K562 (cell line): ENCODE measurements at regions not wholly inside any gene's neighbourhood (a gene's known extent, or its start where the extent isn't known, plus 50 kb on each side); places are given as distances from the start of the nearest gene placed in this dataset.

Source experiments
- ATAC-seq: fragments of 200-7000 bp; cut with Tn5 transposase; 3 replicates; pipeline ENCODE4 v1.9.1; 2020; ENCODE audit warnings: moderate library complexity
- BruUV-seq: library from RNA; stranded (reverse); fragments of 400-500 nt; replicated peaks from 2 replicates; lab custom pipeline; 2021; lab: Mats Ljungman, UMichigan
- CTCF ChIA-PET: fragments of 300-600 bp; formaldehyde crosslinking; extraction: SDS; loops from one replicate; lab custom pipeline; 2021; ENCODE audit warnings: low intra/inter-chr PET ratio; lab: Yijun Ruan, JAX
- POLR2A ChIA-PET: fragments of 300-600, 350-650 bp; sonication (Branson Sonifier 250); formaldehyde crosslinking; extraction: SDS; loops from one replicate; lab custom pipeline; 2021; ENCODE audit warnings: antibody characterized with exemption, inconsistent platforms; lab: Yijun Ruan, JAX
- DNase-seq, 4 experiments: peaks; one replicate each; pipeline versions ENCODE4 v3.0.0 to v3.0.0-alpha.2; 2011 to 2018; ENCODE audit warnings: low spot score in 3 of 4, mixed read lengths in 3 of 4; ENCODE audit errors: extremely low read depth in 1 of 4
- FAIRE-seq: peaks from 2 replicates; lab custom pipeline; 2011; peaks lifted over from hg19 to GRCh38; lab: Jason Lieb, UNC
- H2AFZ ChIP-seq: 2 replicates; pipeline ENCODE4 v1.6.0; 2011; ENCODE audit warnings: low read depth, low read length, control low read depth, inconsistent platforms
- H3K27ac ChIP-seq: fragments of 200-600 bp; 3 replicates; pipeline ENCODE4 v1.8.0; 2011; ENCODE audit warnings: low read depth, mild to moderate bottlenecking, control low read depth, inconsistent platforms, low read length, moderate library complexity, mixed read lengths; ENCODE audit errors: extremely low read depth
- H3K27me3 ChIP-seq, 2 experiments: fragments of 300-600 bp in 1 of 2; 2 replicates in 1 of 2; 3 replicates in 1 of 2; pipeline versions ENCODE4 v1.6.0 to v1.8.0; 2011; ENCODE audit warnings: inconsistent platforms in 2 of 2, low read length in 2 of 2, mild to moderate bottlenecking in 1 of 2, mixed read lengths in 1 of 2, moderate library complexity in 1 of 2; ENCODE audit not compliant: control insufficient read depth in 2 of 2, insufficient read depth in 2 of 2
- H3K36me3 ChIP-seq: fragments of 300-600 bp; 3 replicates; pipeline ENCODE4 v1.8.0; 2011; ENCODE audit warnings: mild to moderate bottlenecking, low read length, inconsistent platforms; ENCODE audit not compliant: control insufficient read depth, insufficient read depth
- H3K4me1 ChIP-seq, 2 experiments: fragments of 200-600 bp in 1 of 2; replicated peaks in 1 of 2; 2 replicates in 1 of 2; 3 replicates in 1 of 2; pipeline versions ENCODE4 v1.5.1 to v1.8.0; 2011; ENCODE audit warnings: inconsistent platforms in 2 of 2, low read length in 2 of 2, mild to moderate bottlenecking in 1 of 2, mixed read lengths in 1 of 2, moderate library complexity in 1 of 2; ENCODE audit not compliant: control insufficient read depth in 2 of 2, insufficient read depth in 2 of 2
- H3K4me2 ChIP-seq: 2 replicates; pipeline ENCODE4 v1.6.1; 2011; ENCODE audit warnings: low read length, control low read depth, inconsistent platforms, mixed read lengths; ENCODE audit not compliant: insufficient read depth
- H3K4me3 ChIP-seq: fragments of 200-600 bp; sonication (generic), shearing (Covaris generic); 2 replicates; pipeline ENCODE4 v1.5.1; 2016; ENCODE audit warnings: control low read depth, inconsistent platforms
- H3K79me2 ChIP-seq: fragments of 200-600 bp; 3 replicates; pipeline ENCODE4 v1.8.0; 2011; ENCODE audit warnings: low read length, inconsistent platforms; ENCODE audit not compliant: control insufficient read depth, insufficient read depth
- H3K9ac ChIP-seq, 2 experiments: 2 replicates each; pipeline versions ENCODE4 v1.6.0 to v1.6.1; 2011; ENCODE audit warnings: low read depth in 2 of 2, low read length in 2 of 2, control low read depth in 1 of 2, inconsistent platforms in 1 of 2, mild to moderate bottlenecking in 1 of 2, mixed read lengths in 1 of 2; ENCODE audit not compliant: insufficient read depth in 1 of 2
- H3K9me1 ChIP-seq: one replicate; pipeline ENCODE4 v1.6.0; 2011; ENCODE audit warnings: inconsistent platforms, mild to moderate bottlenecking, low read length, moderate library complexity; ENCODE audit not compliant: control insufficient read depth, insufficient read depth
- H3K9me3 ChIP-seq: replicated peaks from 2 replicates; pipeline ENCODE4 v1.5.1; 2011; ENCODE audit warnings: low read depth, low read length, inconsistent platforms; ENCODE audit not compliant: control insufficient read depth, insufficient read depth
- H4K20me1 ChIP-seq: replicated peaks from 2 replicates; pipeline ENCODE4 v1.6.1; 2011; ENCODE audit warnings: low read length, inconsistent platforms, mixed read lengths; ENCODE audit not compliant: control insufficient read depth, insufficient read depth
- C11orf30 ChIP-seq: fragments of 450-650 bp; IDR thresholded peaks from 2 replicates; pipeline ENCODE4 v1.6.1; 2016; ENCODE audit warnings: low read depth, mild to moderate bottlenecking
- CEBPG ChIP-seq, 3 experiments: fragments of 200-800 bp in 1 of 3; sonication (Bioruptor generic) in 1 of 3; sonication (generic) in 1 of 3; formaldehyde crosslinking in 1 of 3; IDR thresholded peaks in 2 of 3; conservative IDR thresholded peaks in 1 of 3; 2 replicates each; pipeline versions ENCODE4 v1.6.1 to v1.8.0; 2016 to 2022; ENCODE audit warnings: missing compliant biosample characterization in 2 of 3, missing genetic modification characterization in 2 of 3, mild to moderate bottlenecking in 1 of 3, missing genetic modification reagents in 1 of 3
- FOS ChIP-seq: IDR thresholded peaks from 3 replicates; pipeline ENCODE4 v1.6.1; 2011; ENCODE audit not compliant: insufficient read length; ENCODE audit errors: extremely low read depth
- KAT8 ChIP-seq: fragments of 450-650 bp; IDR thresholded peaks from 2 replicates; pipeline ENCODE4 v1.6.1; 2016; ENCODE audit warnings: low read depth, mild to moderate bottlenecking
- MAFF ChIP-seq: IDR thresholded peaks from 2 replicates; pipeline ENCODE4 v1.6.1; 2012; ENCODE audit warnings: low read length, improper control_type of control experiment
- MAFG ChIP-seq: fragments of 450-650 bp; conservative IDR thresholded peaks from 2 replicates; pipeline ENCODE4 v1.6.1; 2016; ENCODE audit warnings: missing genetic modification characterization, missing compliant biosample characterization
- NUFIP1 ChIP-seq: fragments of 450-650 bp; IDR thresholded peaks from 2 replicates; pipeline ENCODE4 v1.6.1; 2018; ENCODE audit not compliant: partially characterized antibody
- POLR2AphosphoS5 ChIP-seq: IDR thresholded peaks from 2 replicates; pipeline ENCODE4 v1.6.1; 2011; ENCODE audit warnings: mild to moderate bottlenecking, low read depth, low read length, moderate library complexity; ENCODE audit not compliant: control insufficient read depth, insufficient read depth
- RBM15 ChIP-seq: fragments of 200-400 bp; formaldehyde crosslinking; IDR thresholded peaks from 2 replicates; pipeline ENCODE4 v1.6.1; 2018; ENCODE audit warnings: mild to moderate bottlenecking, low read length, moderate library complexity; ENCODE audit not compliant: insufficient read depth
- ZNF589 ChIP-seq: fragments of 200-800 bp; sonication (Bioruptor generic); IDR thresholded peaks from 2 replicates; pipeline ENCODE4 v1.6.1; 2016; ENCODE audit warnings: low read depth, missing genetic modification characterization, missing compliant biosample characterization
- WGBS: fragments of 100-300 bp; shearing (Covaris generic); methylation state at CpG from one replicate; pipeline ENCODE4 v1.1.6; 2016; ENCODE audit warnings: low coverage, mixed read lengths; ENCODE audit not compliant: insufficient coverage; ENCODE audit errors: missing lambda C conversion rate; 5-methylcytosine and 5-hydroxymethylcytosine counted together
- in situ Hi-C: fragments of 300-500 bp; cut with MboI; formaldehyde crosslinking; loops from 4 replicates; pipeline ENCODE4 v1.15.0; 2018; ENCODE audit warnings: inconsistent platforms, mixed read lengths
- intact Hi-C: fragments of 100-400 bp; cut with micrococcal nuclease; formaldehyde crosslinking; loops from 2 replicates; pipeline ENCODE4 v1.14.2; 2022
- TF ChIP-seq, protein P1 (sequence below), 2 experiments: fragments of 450-650 bp in 1 of 2; sonication (generic) in 1 of 2; formaldehyde crosslinking in 1 of 2; IDR thresholded peaks; 2 replicates each; pipeline versions ENCODE4 v1.7.1 to v1.9.0; 2016 to 2022; ENCODE audit warnings: inconsistent platforms in 1 of 2, mild to moderate bottlenecking in 1 of 2, missing genetic modification reagents in 1 of 2
- TF ChIP-seq, protein P2 (sequence below), 2 experiments: IDR thresholded peaks; 2 replicates each; pipeline ENCODE4 v1.6.1; 2011; ENCODE audit warnings: borderline replicate concordance in 1 of 2, control low read depth in 1 of 2, low read depth in 1 of 2, low read length in 1 of 2, mild to moderate bottlenecking in 1 of 2, mixed read lengths in 1 of 2, moderate library complexity in 1 of 2; ENCODE audit not compliant: insufficient read depth in 1 of 2, insufficient read length in 1 of 2, poor library complexity in 1 of 2, severe bottlenecking in 1 of 2; ENCODE audit errors: extremely low read depth in 1 of 2

DNA sequence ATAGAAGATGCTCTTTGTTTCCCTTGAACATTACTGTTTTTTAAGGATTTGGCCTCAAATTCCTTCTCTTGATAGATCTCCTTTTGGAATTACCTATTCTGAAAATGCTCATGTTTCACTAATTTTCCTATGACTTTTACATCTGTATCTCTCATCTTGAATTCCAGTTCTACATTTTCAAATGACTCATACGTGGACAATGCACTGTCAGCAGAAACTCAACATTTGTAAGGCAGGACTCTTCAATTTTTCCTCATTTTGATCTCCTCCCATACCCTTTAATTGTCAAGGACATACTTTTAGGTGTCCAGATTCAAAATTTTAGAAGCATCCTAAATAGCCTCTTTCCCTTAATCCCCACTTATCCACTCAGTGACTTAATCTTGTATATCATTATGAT is 341.0 kb upstream of the RASGRP1 start:
- Histone ChIP-seq H3K4me3 (no peak overlapping the region), H3K4me2 (no peak overlapping the region), H3K27me3 (peaks cover 0 to 7% of the 10 kb centered on the region in 2 experiments; a peak in 1 of 5 replicates), H2AFZ (no peak overlapping the region), H3K9me3 (no peaks in the 10 kb centered on the region), H3K9ac (no peak overlapping the region), H3K27ac (no peak overlapping the region), H4K20me1 (no peaks in the 10 kb centered on the region), H3K36me3 (no peaks in the 10 kb centered on the region), H3K79me2 (no peaks in the 10 kb centered on the region), H3K9me1 (no peaks in the 10 kb centered on the region), H3K4me1 (no peaks in the 10 kb centered on the region)
- WGBS: 0% methylated on average over 1 of the region's 1 CpG
- POLR2A ChIA-PET: no interaction called here
- DNase-seq (no peak), ATAC-seq (no peak), FAIRE-seq (no peak)
- BruUV-seq: no TSS peak
- in situ Hi-C loops: no loop called here
- CTCF ChIA-PET: no interaction called here
- intact Hi-C loops: no loop called here
- TF ChIP-seq FOS (no peak), KAT8 (no peak), MAFG (peak; percentile 52), MAFF (peak; percentile 67), RBM15 (no peak), ZNF589 (CRISPR knock-in tag) (no peak), CEBPG (CRISPR knock-in tag; IDR thresholded peaks at IDR 0.05) (no peak), CEBPG (tag; conservative IDR thresholded peaks at IDR 0.05 in 1 of 2, IDR thresholded peaks at IDR 0.05 in 1 of 2) (no peak), NUFIP1 (no peak), C11orf30 (peak; percentile 56; the same call in 1 of the 2 replicates), POLR2AphosphoS5 (no peak)
- TF ChIP-seq, protein P1, sequence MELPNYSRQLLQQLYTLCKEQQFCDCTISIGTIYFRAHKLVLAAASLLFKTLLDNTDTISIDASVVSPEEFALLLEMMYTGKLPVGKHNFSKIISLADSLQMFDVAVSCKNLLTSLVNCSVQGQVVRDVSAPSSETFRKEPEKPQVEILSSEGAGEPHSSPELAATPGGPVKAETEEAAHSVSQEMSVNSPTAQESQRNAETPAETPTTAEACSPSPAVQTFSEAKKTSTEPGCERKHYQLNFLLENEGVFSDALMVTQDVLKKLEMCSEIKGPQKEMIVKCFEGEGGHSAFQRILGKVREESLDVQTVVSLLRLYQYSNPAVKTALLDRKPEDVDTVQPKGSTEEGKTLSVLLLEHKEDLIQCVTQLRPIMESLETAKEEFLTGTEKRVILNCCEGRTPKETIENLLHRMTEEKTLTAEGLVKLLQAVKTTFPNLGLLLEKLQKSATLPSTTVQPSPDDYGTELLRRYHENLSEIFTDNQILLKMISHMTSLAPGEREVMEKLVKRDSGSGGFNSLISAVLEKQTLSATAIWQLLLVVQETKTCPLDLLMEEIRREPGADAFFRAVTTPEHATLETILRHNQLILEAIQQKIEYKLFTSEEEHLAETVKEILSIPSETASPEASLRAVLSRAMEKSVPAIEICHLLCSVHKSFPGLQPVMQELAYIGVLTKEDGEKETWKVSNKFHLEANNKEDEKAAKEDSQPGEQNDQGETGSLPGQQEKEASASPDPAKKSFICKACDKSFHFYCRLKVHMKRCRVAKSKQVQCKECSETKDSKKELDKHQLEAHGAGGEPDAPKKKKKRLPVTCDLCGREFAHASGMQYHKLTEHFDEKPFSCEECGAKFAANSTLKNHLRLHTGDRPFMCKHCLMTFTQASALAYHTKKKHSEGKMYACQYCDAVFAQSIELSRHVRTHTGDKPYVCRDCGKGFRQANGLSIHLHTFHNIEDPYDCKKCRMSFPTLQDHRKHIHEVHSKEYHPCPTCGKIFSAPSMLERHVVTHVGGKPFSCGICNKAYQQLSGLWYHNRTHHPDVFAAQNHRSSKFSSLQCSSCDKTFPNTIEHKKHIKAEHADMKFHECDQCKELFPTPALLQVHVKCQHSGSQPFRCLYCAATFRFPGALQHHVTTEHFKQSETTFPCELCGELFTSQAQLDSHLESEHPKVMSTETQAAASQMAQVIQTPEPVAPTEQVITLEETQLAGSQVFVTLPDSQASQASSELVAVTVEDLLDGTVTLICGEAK (IDR thresholded peaks at IDR 0.05): no peak
- TF ChIP-seq, protein P1 (CRISPR knock-in tag; IDR thresholded peaks at IDR 0.05): no peak
- TF ChIP-seq, protein P2, sequence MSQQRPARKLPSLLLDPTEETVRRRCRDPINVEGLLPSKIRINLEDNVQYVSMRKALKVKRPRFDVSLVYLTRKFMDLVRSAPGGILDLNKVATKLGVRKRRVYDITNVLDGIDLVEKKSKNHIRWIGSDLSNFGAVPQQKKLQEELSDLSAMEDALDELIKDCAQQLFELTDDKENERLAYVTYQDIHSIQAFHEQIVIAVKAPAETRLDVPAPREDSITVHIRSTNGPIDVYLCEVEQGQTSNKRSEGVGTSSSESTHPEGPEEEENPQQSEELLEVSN (IDR thresholded peaks at IDR 0.05; ENCODE audit: borderline replicate concordance in 1 of 2, extremely low read depth in 1 of 2, insufficient read depth in 1 of 2, insufficient read length in 1 of 2, low read depth in 1 of 2, low read length in 1 of 2, poor library complexity in 1 of 2, severe bottlenecking in 1 of 2): no peak
